Neural cell (in vitro differentiated cells): ENCODE measurements at regions not wholly inside any gene's neighbourhood (a gene's known extent, or its start where the extent isn't known, plus 50 kb on each side); places are given as distances from the start of the nearest gene placed in this dataset.

ENCODE experiments used
- H2AFZ ChIP-seq: fragments of 200-600, 300-800 bp; sonication (generic), shearing (Covaris generic); 2 replicates; pipeline ENCODE4 v1.6.0; 2014; ENCODE audit warnings: low read depth, mild to moderate bottlenecking, antibody characterized with exemption, low read length, moderate library complexity
- H3F3A ChIP-seq: fragments of 200-600 bp; shearing (Covaris generic); 2 replicates; pipeline ENCODE4 v1.6.1; 2016; ENCODE audit warnings: mild to moderate bottlenecking, moderate library complexity, mixed read lengths, antibody characterized with exemption, low read length; ENCODE audit not compliant: insufficient read depth, poor library complexity, severe bottlenecking
- H3K27ac ChIP-seq: fragments of 200-600, 300-800 bp; sonication (generic), shearing (Covaris generic); 2 replicates; pipeline ENCODE4 v1.5.1; 2014; ENCODE audit warnings: mild to moderate bottlenecking, low read length, moderate library complexity
- H3K27me3 ChIP-seq: fragments of 300-800, 200-600 bp; sonication (generic), shearing (Covaris generic); 2 replicates; pipeline ENCODE4 v1.6.0; 2014; ENCODE audit warnings: mild to moderate bottlenecking, low read depth, low read length, moderate library complexity; ENCODE audit not compliant: insufficient read depth
- H3K36me3 ChIP-seq: fragments of 300-800, 200-600 bp; sonication (generic), shearing (Covaris generic); 2 replicates; pipeline ENCODE4 v1.5.1; 2014; ENCODE audit warnings: mild to moderate bottlenecking, antibody characterized with exemption, low read length, moderate library complexity; ENCODE audit not compliant: insufficient read depth
- H3K4me2 ChIP-seq: fragments of 300-800, 200-600 bp; sonication (generic), shearing (Covaris generic); 2 replicates; pipeline ENCODE4 v1.6.0; 2014; ENCODE audit warnings: mild to moderate bottlenecking, low read length
- H3K4me3 ChIP-seq: fragments of 300-800, 200-600 bp; sonication (generic), shearing (Covaris generic); 2 replicates; pipeline ENCODE4 v1.5.1; 2014; ENCODE audit warnings: mild to moderate bottlenecking, low read length, moderate library complexity
- H3K79me2 ChIP-seq: fragments of 200-600 bp; shearing (Covaris generic); replicated peaks from 2 replicates; pipeline ENCODE4 v1.6.0; 2014; ENCODE audit warnings: mild to moderate bottlenecking, low read length, moderate library complexity; ENCODE audit not compliant: insufficient read depth
- H3K9ac ChIP-seq: fragments of 300-800, 200-600 bp; sonication (generic), shearing (Covaris generic); 2 replicates; pipeline ENCODE4 v1.6.1; 2016; ENCODE audit warnings: mild to moderate bottlenecking, low read length, mixed read lengths
- H3K9me2 ChIP-seq: fragments of 200-600 bp; shearing (Covaris generic); 2 replicates; pipeline ENCODE4 v1.6.1; 2016; ENCODE audit warnings: mild to moderate bottlenecking, low read length, mixed read lengths; ENCODE audit not compliant: insufficient read depth
- H3K9me3 ChIP-seq: fragments of 200-600, 300-800 bp; sonication (generic), shearing (Covaris generic); 2 replicates; pipeline ENCODE4 v1.6.1; 2016; ENCODE audit warnings: mild to moderate bottlenecking, mixed run types, low read length, moderate library complexity, mixed read lengths
- H4K20me1 ChIP-seq: fragments of 200-600 bp; shearing (Covaris generic); 2 replicates; pipeline ENCODE4 v1.6.1; 2016; ENCODE audit warnings: mild to moderate bottlenecking, mixed run types; ENCODE audit not compliant: insufficient read depth
- EP300 ChIP-seq: fragments of 450-650 bp; conservative IDR thresholded peaks from 2 replicates; pipeline ENCODE4 v1.6.1; 2014; ENCODE audit warnings: antibody characterized with exemption, mild to moderate bottlenecking, moderate library complexity; ENCODE audit not compliant: poor library complexity, severe bottlenecking
- EZH2 ChIP-seq: fragments of 200-600, 300-800 bp; shearing (Covaris generic), sonication (generic); IDR thresholded peaks from 2 replicates; pipeline ENCODE4 v1.6.1; 2014; ENCODE audit warnings: antibody characterized with exemption, low read length, borderline replicate concordance, mild to moderate bottlenecking; ENCODE audit not compliant: insufficient read depth, poor library complexity, severe bottlenecking
- MXI1 ChIP-seq: fragments of 450-650 bp; conservative IDR thresholded peaks from 2 replicates; pipeline ENCODE4 v1.6.1; 2014; ENCODE audit warnings: antibody characterized with exemption, mild to moderate bottlenecking; ENCODE audit not compliant: poor library complexity, severe bottlenecking
- POLR2AphosphoS5 ChIP-seq: IDR thresholded peaks from 2 replicates; pipeline ENCODE4 v1.6.1; 2012
- RAD21 ChIP-seq: fragments of 450-650 bp; conservative IDR thresholded peaks from 2 replicates; pipeline ENCODE4 v1.6.1; 2014; ENCODE audit warnings: antibody characterized with exemption, mild to moderate bottlenecking, moderate library complexity
- SMC3 ChIP-seq: fragments of 450-650 bp; conservative IDR thresholded peaks from 2 replicates; pipeline ENCODE4 v1.6.1; 2014; ENCODE audit warnings: antibody characterized with exemption, mild to moderate bottlenecking, moderate library complexity; ENCODE audit not compliant: poor library complexity
- TAF1 ChIP-seq: IDR thresholded peaks from 2 replicates; pipeline ENCODE4 v1.6.1; 2012; ENCODE audit warnings: low read depth
- TF ChIP-seq, protein P1 (sequence below): IDR thresholded peaks from 2 replicates; pipeline ENCODE4 v1.6.1; 2012; ENCODE audit warnings: borderline replicate concordance
- TF ChIP-seq, protein P2 (sequence below): fragments of 450-650 bp; IDR thresholded peaks from 2 replicates; pipeline ENCODE4 v1.5.1; 2014; ENCODE audit warnings: antibody characterized with exemption, mild to moderate bottlenecking, moderate library complexity; ENCODE audit not compliant: poor library complexity, severe bottlenecking

DNA sequence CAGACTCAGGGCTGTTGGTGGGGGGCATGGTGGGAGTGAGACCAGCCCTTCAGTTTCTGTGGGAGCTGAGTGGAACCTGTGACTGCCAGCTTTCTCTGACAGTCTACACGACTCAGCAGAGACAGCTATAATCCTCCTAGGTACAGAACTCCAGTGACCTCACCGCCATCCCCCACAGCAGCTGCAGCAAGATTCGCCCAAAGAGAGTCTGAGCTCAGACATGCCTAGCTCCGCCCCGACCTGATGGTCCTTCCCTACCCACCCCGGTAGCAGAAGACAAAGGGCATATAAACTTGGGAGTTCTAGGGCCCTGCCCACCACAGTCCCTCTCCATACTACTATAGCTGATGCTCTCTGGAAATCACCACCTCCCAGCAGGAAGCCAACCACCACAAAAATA, 500.1 kb downstream of the ETV1 start (continued):
- TF ChIP-seq, protein P1, sequence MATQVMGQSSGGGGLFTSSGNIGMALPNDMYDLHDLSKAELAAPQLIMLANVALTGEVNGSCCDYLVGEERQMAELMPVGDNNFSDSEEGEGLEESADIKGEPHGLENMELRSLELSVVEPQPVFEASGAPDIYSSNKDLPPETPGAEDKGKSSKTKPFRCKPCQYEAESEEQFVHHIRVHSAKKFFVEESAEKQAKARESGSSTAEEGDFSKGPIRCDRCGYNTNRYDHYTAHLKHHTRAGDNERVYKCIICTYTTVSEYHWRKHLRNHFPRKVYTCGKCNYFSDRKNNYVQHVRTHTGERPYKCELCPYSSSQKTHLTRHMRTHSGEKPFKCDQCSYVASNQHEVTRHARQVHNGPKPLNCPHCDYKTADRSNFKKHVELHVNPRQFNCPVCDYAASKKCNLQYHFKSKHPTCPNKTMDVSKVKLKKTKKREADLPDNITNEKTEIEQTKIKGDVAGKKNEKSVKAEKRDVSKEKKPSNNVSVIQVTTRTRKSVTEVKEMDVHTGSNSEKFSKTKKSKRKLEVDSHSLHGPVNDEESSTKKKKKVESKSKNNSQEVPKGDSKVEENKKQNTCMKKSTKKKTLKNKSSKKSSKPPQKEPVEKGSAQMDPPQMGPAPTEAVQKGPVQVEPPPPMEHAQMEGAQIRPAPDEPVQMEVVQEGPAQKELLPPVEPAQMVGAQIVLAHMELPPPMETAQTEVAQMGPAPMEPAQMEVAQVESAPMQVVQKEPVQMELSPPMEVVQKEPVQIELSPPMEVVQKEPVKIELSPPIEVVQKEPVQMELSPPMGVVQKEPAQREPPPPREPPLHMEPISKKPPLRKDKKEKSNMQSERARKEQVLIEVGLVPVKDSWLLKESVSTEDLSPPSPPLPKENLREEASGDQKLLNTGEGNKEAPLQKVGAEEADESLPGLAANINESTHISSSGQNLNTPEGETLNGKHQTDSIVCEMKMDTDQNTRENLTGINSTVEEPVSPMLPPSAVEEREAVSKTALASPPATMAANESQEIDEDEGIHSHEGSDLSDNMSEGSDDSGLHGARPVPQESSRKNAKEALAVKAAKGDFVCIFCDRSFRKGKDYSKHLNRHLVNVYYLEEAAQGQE, result no peak

DNA sequence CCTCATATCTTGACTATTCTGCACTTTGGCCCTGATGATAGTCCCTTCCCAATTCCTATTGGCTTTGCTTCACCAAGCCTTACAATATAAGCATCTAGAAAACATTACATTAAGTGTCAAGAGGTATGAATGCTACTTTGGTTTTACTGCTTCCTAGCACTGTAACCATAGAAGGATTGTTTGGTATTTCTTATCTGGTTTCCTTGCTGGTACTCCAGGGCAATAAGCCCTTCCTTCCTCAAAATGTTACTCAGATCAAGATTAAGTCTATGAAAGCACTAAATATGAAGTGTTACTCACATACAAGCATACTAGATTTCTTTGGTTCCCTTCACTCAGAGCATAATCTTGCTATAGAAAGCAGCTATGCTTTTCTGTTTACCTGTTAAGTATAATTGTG, 492.5 kb downstream of the ETV1 start:
- H3K9ac ChIP-seq, result no peak overlapping the region
- H2AFZ ChIP-seq, result no peak overlapping the region
- H3K9me2 ChIP-seq, result no peaks in the 10 kb centered on the region
- no peaks in the 10 kb centered on the region for H3K79me2 ChIP-seq
- no peak overlapping the region for H3K4me2 ChIP-seq
- no peaks in the 10 kb centered on the region for H3K36me3 ChIP-seq
- no peaks in the 10 kb centered on the region for H3K27me3 ChIP-seq
- no peak overlapping the region for H3K27ac ChIP-seq
- H3K9me3 ChIP-seq, result no peaks in the 10 kb centered on the region
- no peaks in the 10 kb centered on the region for H3F3A ChIP-seq
- TF ChIP-seq, protein P2, sequence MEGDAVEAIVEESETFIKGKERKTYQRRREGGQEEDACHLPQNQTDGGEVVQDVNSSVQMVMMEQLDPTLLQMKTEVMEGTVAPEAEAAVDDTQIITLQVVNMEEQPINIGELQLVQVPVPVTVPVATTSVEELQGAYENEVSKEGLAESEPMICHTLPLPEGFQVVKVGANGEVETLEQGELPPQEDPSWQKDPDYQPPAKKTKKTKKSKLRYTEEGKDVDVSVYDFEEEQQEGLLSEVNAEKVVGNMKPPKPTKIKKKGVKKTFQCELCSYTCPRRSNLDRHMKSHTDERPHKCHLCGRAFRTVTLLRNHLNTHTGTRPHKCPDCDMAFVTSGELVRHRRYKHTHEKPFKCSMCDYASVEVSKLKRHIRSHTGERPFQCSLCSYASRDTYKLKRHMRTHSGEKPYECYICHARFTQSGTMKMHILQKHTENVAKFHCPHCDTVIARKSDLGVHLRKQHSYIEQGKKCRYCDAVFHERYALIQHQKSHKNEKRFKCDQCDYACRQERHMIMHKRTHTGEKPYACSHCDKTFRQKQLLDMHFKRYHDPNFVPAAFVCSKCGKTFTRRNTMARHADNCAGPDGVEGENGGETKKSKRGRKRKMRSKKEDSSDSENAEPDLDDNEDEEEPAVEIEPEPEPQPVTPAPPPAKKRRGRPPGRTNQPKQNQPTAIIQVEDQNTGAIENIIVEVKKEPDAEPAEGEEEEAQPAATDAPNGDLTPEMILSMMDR, result no peak
- no peak for TF ChIP-seq EZH2
- TF ChIP-seq EP300, result no peak
- no peak for TF ChIP-seq MXI1
- no peak for TF ChIP-seq SMC3
- TF ChIP-seq RAD21, result no peak
- no peak for TF ChIP-seq POLR2AphosphoS5
- H4K20me1 ChIP-seq, result no peaks in the 10 kb centered on the region
- H3K4me3 ChIP-seq, result no peak overlapping the region

DNA sequence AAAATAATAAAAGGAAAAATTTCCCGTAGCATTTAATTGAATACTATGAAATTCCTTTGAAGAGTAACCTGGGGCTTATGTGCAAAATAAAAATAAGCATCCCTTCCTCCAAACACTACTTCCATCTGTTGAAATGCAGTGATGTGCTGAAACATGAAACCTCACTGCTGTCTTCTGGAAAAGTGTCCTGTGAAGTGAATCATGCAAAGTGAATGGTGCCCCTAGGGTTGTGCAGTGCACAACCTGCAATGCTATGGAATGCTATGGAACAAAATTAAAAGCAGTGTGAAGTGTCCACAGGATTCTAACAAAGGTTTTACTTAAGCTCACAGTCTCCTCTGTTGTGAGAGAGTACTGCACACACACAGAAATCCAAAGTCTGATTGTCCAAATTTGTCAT, 480.9 kb downstream of the ETV1 start:
- no peaks in the 10 kb centered on the region for H3K27me3 ChIP-seq
- no peak overlapping the region for H3K4me2 ChIP-seq
- no peaks in the 10 kb centered on the region for H3K9me3 ChIP-seq
- no peak overlapping the region for H3K4me3 ChIP-seq
- no peaks in the 10 kb centered on the region for H3F3A ChIP-seq
- H4K20me1 ChIP-seq, result no peaks in the 10 kb centered on the region
- no peak overlapping the region for H3K9ac ChIP-seq
- H3K9me2 ChIP-seq, result no peaks in the 10 kb centered on the region
- no peaks in the 10 kb centered on the region for H3K36me3 ChIP-seq
- H2AFZ ChIP-seq, result no peak overlapping the region
- H3K79me2 ChIP-seq, result no peaks in the 10 kb centered on the region
- no peak for TF ChIP-seq TAF1
- TF ChIP-seq, protein P1, result no peak
- no peak for TF ChIP-seq RAD21
- no peak for TF ChIP-seq SMC3
- TF ChIP-seq MXI1, result no peak
- no peak overlapping the region for H3K27ac ChIP-seq
